Left ventricle myocardium inferior (tissue), 1 donor: ENCODE measurements at regions not wholly inside any gene's neighbourhood (a gene's known extent, or its start where the extent isn't known, plus 50 kb on each side); places are given as distances from the start of the nearest gene placed in this dataset.

ENCODE experiments used
- DNase-seq: peaks from one replicate; pipeline ENCODE4 v3.0.0-alpha.2; 2020
- H3K27ac ChIP-seq: fragments of 200-600 bp; replicated peaks from 2 replicates; pipeline ENCODE4 v1.8.0; 2021
- H3K27me3 ChIP-seq: fragments of 200-600 bp; 2 replicates; pipeline ENCODE4 v1.8.0; 2021; ENCODE audit warnings: low read depth
- H3K36me3 ChIP-seq: fragments of 200-600 bp; 2 replicates; pipeline ENCODE4 v1.8.0; 2021
- H3K4me1 ChIP-seq: fragments of 200-600 bp; 2 replicates; pipeline ENCODE4 v1.8.0; 2021
- H3K4me3 ChIP-seq: fragments of 200-600 bp; 2 replicates; pipeline ENCODE4 v1.8.0; 2021; ENCODE audit warnings: mild to moderate bottlenecking, moderate library complexity
- H3K9me3 ChIP-seq: fragments of 200-600 bp; replicated peaks from 2 replicates; pipeline ENCODE4 v1.8.0; 2021
- intact Hi-C: fragments of 100-400 bp; cut with micrococcal nuclease; formaldehyde crosslinking; loops from one replicate; pipeline ENCODE4 v1.11.0; 2022
- TF ChIP-seq, protein P1 (sequence below): fragments of 200-600 bp; IDR thresholded peaks from 2 replicates; pipeline ENCODE4 v1.8.0; 2021; ENCODE audit warnings: antibody characterized with exemption, mild to moderate bottlenecking, borderline replicate concordance
- donor health status: DM: no; HTN: yes; CAD: no; lungs with severe emphysema.

DNA sequence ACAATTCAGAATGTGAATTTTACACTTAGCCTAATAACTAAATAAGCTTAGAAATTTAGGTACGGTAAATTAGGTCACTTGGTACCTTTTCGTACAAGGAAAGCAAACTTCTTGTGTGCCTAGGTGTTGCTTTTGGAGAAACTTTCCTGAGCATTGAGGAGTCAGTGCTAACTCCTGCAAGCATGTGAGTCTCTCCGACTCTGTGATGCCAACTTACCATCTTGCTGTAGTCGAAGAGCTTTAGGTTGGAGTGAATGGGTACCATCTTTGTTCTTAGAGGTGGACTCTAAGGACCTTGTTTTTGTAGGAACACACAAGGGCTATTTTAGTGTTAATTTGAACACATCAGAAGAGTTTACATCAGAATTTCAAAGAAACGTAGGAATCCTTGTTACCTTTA, 688.9 kb downstream of the USP25 start:
- intact Hi-C loops = no loop called here
- DNase-seq = no peak
- Histone ChIP-seq H3K27me3 (no peaks in the 10 kb centered on the region), H3K36me3 (no peaks in the 10 kb centered on the region), H3K4me1 (peaks cover 29% of the 10 kb centered on the region), H3K27ac (peak overlapping the region; percentile 92), H3K9me3 (no peaks in the 10 kb centered on the region), H3K4me3 (peak overlapping the region; percentile 69)
- TF ChIP-seq, protein P1, sequence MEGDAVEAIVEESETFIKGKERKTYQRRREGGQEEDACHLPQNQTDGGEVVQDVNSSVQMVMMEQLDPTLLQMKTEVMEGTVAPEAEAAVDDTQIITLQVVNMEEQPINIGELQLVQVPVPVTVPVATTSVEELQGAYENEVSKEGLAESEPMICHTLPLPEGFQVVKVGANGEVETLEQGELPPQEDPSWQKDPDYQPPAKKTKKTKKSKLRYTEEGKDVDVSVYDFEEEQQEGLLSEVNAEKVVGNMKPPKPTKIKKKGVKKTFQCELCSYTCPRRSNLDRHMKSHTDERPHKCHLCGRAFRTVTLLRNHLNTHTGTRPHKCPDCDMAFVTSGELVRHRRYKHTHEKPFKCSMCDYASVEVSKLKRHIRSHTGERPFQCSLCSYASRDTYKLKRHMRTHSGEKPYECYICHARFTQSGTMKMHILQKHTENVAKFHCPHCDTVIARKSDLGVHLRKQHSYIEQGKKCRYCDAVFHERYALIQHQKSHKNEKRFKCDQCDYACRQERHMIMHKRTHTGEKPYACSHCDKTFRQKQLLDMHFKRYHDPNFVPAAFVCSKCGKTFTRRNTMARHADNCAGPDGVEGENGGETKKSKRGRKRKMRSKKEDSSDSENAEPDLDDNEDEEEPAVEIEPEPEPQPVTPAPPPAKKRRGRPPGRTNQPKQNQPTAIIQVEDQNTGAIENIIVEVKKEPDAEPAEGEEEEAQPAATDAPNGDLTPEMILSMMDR = no peak

DNA sequence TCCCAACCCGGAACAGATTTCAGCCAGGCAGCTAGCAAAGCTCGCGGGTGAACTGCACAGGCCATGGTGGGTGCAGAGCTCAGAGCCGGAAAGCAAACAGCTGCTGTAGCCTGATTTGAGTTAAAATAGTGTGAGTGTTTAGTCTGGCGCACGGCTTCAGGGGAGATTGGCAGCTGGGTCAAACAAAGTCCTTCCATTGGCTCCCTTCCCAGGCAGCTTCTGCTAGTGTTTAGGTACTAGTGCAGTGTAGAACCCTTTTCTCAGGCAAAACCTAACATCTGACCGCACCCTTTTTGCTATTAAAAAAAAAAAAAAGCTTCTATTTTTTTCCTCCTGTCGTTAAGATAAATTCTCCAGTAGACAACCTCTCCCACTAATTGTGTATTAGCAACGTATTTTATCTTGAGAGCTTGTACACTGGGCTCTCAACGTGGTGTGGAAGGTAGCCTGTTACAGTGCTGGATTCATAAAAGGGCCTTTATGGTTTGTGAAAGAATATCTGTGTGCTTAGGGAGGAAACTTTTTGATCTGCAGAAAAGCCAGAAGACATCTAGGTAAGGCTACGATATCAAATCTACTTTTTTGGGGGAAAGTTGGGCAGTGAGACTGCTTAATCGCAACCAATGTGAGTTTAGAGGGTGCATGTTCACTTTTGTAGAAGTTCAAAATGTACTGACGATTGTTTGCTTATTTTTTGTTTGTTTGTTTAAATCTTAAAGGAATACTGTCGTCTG, 689.6 kb downstream of the USP25 start:
- Histone ChIP-seq H3K4me1 (peaks cover 29% of the 10 kb centered on the region), H3K36me3 (no peaks in the 10 kb centered on the region), H3K27me3 (no peaks in the 10 kb centered on the region), H3K9me3 (no peaks in the 10 kb centered on the region), H3K4me3 (peak overlapping the region; percentile 69), H3K27ac (peak overlapping the region; percentile 92)
- intact Hi-C loops = no loop called here
- DNase-seq = peak; percentile 66
- TF ChIP-seq, protein P1 = no peak

DNA sequence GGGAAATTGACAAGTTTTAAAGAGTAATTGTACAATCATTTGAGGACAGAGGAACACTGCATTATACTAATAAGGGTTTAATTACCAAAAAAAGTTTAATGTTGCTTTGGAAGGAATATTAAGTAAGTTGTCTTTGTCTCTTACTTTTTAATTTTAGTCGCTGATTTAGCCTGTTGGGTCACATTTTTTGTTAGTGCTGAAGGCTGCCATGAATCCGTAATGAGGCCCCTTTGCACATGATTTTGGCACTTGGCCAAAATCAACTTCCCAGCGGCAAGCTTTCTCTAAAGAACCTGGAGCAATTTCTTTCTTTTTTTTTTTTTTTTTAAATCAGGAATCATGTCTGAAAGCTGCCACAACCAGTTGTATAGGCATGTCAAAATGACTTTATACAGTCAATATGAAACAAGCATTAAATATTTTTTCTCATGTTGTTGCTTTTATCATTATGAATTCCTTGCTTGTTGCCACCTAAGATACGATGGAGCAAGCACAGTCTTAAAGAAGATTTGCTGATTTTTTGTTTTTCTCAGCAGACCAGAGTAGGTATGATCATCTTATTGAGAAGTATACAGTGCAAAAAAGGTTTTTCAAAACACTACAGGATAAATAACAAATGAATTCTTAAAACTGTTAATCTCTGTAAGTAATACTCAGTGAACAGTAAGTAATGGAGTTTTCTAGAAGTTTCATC, 690.4 kb downstream of the USP25 start:
- peaks cover 34% of the 10 kb centered on the region for H3K4me1 ChIP-seq
- H3K9me3 ChIP-seq = no peaks in the 10 kb centered on the region
- H3K4me3 ChIP-seq = peak overlapping the region; percentile 69
- peak overlapping the region; percentile 92 for H3K27ac ChIP-seq
- peak; percentile 38 for DNase-seq
- no peaks in the 10 kb centered on the region for H3K36me3 ChIP-seq
- TF ChIP-seq, protein P1 = no peak
- intact Hi-C loops = loop anchor here (5.0 kb wide), 1 partner anchor 117 kb away; no protein-coding TSS in a partner anchor
- no peaks in the 10 kb centered on the region for H3K27me3 ChIP-seq

DNA sequence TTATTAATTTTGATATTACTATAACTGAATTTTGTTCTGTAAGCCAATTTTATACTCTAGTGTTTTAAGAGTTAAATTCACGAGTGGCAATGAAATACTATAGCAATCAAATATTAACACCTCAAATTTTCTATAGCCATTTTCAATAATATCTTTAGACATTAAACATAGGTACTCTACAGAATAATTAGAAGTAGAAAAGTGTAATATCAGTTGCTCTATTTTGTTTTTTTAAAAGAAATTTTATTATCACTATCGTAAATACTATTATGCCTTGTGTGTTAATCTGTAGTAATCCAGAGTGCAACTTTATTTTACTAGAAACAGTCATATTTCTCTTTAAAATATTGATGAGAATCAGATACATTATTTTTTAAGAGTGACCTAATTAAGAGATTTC, 691.2 kb downstream of the USP25 start:
- Histone ChIP-seq H3K4me3 (peak overlapping the region; percentile 69), H3K36me3 (no peaks in the 10 kb centered on the region), H3K9me3 (no peaks in the 10 kb centered on the region), H3K27me3 (no peaks in the 10 kb centered on the region), H3K4me1 (peaks cover 43% of the 10 kb centered on the region), H3K27ac (peak overlapping the region; percentile 92)
- intact Hi-C loops = loop anchor here (5.0 kb wide), 1 partner anchor 116 kb away; no protein-coding TSS in a partner anchor
- DNase-seq = no peak
- TF ChIP-seq, protein P1 = no peak

DNA sequence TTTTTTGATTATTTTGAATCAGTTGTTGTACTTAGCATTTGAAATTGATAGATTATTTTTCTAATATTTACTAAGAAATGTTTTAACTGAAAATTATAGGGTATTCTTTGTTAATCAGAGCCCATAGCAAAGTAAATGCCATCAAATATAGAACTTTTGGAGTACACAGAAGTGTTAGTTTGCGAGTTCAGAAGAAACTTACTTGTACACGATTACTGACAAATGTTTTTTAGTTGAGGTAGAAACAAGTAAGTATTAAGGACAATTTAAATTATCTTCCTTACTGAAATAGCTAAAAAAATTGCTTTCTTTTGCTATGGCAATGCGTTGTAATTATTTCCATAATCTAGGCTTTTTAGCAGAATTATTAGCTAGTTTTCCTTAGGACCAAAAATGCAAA, 692.2 kb downstream of the USP25 start:
- intact Hi-C loops = loop anchor here (5.0 kb wide), 1 partner anchor 115 kb away; no protein-coding TSS in a partner anchor
- no peak for DNase-seq
- H3K9me3 ChIP-seq = no peaks in the 10 kb centered on the region
- H3K4me1 ChIP-seq = peaks cover 52% of the 10 kb centered on the region
- no peaks in the 10 kb centered on the region for H3K36me3 ChIP-seq
- H3K27me3 ChIP-seq = no peaks in the 10 kb centered on the region
- TF ChIP-seq, protein P1 = no peak
- peak overlapping the region; percentile 69 for H3K4me3 ChIP-seq
- peak overlapping the region; percentile 92 for H3K27ac ChIP-seq
